SW 1271 (cell line): ENCODE measurements at regions not wholly inside any gene's neighbourhood (a gene's known extent, or its start where the extent isn't known, plus 50 kb on each side); places are given as distances from the start of the nearest gene placed in this dataset.
"Not testable (repeated sequence)": the region's sequence is repeated elsewhere in the genome, so short reads cannot be mapped to it uniquely, and the experiment has no call there.

Experiments used
- DNase-seq, 2 experiments: peaks; one replicate each; lab custom pipeline; 2025; lab: John Stamatoyannopoulos, UW

- no peak for DNase-seq
Measured at GRCh38 chr9:73095425-73095824, 56.2 kb upstream of the ANXA1 start.

DNA sequence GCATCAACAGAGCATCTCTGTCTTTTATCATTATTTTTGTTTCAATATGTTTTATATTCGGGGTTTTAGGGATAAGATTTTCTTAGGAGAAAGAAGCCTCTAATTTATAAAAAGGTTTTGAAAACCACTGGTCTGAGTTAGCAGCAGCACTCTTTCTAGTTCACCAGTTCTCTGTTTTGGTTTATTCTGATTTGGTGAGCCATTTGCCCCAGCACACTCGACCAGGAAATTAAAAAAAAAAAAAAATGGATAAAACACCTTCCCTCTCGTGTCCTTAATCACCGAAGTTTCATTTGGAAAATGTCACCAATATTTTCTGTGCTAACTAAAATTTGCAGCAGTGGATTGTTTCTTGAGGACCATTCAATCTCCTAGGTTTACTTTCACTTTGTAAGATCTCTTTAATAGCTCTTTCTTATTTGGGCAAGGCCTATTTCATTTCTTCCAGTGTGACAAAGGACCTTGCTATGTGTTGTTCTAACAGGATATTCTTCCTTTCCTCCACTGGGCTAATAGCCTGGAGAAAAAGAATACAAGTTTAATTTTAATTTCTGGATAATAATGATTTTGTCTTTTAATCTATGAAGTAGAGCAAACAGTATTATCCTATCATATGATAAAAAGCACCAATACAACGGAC, 57.8 kb upstream of the ANXA1 start:
- no peak for DNase-seq

DNA sequence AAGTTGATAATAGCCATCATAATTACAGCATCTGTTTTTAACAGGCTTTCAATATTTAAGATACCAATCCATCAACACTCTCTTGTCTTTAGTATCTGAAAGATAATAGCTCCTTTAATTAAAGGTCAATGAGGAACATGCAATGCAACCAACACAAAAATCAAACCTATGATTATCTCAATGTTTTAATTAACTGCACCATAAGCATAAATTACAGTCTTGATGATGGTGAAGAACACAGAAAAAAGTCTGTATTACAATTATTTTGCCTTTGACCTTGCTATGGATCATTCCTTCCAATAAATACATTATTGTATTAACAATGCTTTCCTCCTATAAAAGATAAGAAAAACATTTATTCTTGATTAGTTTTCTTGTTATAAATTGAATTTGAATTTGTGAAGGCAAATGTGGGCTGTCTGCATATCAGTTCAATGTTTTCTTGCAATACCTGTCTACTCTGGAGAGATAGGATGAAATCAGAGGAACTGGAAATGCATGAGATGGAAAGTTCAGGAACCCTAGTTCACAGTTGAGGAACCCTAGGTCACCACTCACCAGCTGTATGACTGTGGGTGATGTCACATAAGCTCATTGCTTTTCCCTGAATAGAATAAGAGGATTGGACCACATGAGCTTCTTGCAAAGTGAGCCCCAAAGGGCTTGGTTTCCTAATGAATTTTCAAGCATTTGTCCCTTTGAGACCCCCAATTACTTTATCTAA, 58.5 kb upstream of the ANXA1 start:
- no peak for DNase-seq

DNA sequence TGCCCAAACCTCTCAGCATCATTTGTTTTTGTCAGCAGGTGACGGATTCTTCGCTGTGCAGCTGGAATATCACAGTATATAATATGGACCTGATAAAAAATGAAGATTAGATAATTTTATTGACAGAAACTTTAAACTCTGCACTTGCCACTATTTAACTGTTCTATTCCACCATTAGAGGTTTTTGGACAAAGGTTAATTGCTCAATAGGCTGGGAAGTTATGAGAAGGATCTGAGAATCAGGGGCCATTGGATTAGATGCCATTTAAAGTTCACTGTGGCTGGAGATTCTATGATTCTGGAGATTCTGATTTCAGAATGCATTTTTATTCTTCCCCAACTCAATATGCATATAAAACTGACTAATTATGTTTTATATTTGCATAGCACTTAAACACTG, 59.8 kb upstream of the ANXA1 start:
- no peak for DNase-seq

DNA sequence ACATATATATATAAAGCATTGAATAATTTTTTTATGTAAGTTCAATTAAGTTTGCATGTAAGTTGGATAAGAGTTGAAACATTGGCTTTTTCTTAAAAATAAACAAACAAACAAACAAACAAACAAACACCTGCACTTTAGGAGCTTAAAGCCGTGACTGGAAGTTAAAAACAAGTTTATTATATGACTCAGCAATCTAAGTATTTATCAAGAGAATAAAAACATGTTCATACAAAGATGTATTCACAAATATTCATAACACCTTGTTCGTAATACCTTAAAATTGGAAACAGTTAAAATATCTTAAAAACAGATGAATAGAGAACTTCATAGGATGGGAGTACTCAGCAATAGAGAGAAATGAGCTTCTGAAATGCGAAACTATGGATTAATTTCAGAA, 61.5 kb upstream of the ANXA1 start:
- no peak for DNase-seq

GRCh38 chr9:73089304-73089985, 62.2 kb upstream of the ANXA1 start:
- no peak for DNase-seq

GRCh38 chr9:73087876-73088275, 63.8 kb upstream of the ANXA1 start:
- not testable (repeated sequence) for DNase-seq

DNA sequence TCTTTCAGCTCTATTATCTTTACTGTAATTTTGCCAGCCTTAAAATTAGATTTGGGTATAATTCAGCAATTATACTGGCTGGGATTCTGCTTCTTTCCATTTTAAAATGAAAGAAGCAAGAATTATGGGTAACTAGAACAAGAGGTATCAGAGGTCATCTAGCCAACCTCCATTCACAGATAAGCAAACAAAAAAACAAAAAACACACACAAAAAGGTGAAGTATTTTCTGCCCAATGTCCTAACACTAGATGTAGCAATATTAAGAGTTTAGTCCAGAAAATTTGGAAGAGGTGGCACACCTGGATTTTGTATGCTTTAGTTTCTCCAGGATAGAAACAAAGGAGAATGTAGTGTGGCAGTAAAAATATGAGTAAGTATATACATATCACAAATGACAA, 68.1 kb upstream of the ANXA1 start:
- DNase-seq: no peak

DNA sequence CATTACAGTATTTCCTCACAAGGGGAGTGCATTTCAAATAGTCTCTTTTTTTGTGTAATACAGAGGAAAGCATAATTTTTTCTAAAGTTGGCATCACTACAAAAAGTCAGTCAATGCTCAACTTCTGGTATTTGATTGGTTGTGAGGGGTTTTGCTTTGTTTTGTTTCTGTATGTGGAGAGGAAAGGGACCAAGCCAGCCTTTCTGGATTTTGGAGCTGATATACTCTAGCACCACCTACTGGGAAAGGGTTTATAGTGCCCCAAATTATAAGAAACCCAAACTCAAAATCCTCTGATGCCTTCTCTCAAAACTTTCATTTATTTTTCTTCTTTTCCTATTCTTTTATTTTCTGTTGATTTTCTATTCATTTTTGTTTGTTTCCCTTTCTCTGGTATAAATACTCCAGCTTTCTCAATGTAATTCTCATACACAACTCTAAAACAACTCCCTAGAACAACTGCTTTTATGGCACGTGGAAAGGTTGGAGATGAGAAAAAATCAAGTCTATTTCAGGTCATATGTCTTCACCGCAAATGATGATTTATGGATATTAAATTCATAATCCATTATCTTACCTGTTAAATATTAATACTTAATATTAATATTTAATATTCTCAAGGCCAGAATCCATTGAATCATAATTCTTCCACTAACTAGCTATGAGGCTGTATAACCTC, 69.5 kb upstream of the ANXA1 start:
- peak in 1 of 2 experiments; percentile 52 for DNase-seq

- DNase-seq: no peak
Measured at GRCh38 chr9:73080110-73080694, 71.5 kb upstream of the ANXA1 start.

- DNase-seq: peak in 1 of 2 experiments; percentile 10
Measured at GRCh38 chr9:73079326-73079725, 72.3 kb upstream of the ANXA1 start.

GRCh38 chr9:73077625-73078030, 74.0 kb upstream of the ANXA1 start:
- DNase-seq: no peak

GRCh38 chr9:73076970-73077369, 74.7 kb upstream of the ANXA1 start:
- no peak for DNase-seq

DNA sequence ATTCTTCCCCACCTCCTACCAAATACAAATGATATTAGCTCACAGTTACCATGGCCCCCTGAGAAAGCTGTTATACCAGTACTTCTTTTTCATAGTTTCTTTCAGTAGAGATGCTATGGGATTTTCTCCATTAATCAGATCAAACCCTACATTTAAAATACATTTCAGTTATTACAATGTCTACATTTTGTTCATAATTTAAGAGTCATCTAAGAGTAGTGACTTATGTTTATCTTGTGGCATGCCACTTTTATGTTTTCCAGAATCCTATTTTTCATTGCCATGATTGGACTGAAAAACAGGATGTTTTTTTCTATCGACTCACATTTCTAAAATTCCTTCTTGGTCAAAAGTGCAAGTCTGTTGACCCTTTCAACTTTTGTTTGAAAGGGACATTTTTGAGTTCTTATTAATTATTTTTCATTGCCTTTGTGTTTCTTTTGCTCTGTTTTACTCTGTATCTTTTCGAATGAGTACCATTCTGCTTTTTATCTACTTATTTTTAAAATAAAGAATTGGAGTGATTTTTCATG, 77.4 kb upstream of the ANXA1 start:
- no peak for DNase-seq

DNA sequence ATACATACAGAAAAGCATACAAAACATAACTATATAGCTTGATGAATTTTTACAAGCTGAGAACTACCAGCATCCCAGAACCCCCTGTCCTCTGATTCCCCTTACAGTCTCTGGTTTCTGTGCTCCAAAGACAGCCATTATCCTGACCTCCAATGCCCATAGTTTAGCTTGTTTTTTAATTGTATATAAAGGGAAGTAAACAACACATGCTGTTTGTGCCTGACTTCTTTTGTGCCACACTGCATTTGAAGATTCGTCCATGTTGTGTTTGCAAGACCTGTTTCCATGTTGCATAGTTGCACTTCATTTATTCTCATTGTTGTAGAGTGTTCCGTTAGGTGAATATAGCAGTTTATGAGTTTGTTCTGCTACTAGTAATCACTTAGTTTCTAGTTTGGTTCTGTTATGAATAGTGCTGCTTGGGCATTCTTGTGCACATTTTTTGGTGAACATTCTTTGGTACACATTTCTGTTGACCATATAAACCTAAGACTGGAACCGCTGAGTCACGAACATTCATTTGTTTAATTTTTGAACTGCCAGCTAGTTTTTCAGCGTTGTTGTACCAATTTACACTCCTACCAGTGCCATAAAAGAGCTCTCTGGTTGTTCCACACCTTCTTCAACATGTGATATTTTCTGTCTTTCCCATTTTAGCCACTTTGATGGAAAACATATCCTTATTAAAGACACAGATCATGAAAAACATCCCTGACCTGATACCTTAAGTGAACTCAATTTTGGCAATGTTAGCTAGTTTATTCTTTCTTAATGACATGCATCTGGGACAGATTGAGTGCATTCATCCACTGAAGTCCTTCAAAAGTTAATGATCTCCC, 78.1 kb upstream of the ANXA1 start:
- DNase-seq: no peak

DNA sequence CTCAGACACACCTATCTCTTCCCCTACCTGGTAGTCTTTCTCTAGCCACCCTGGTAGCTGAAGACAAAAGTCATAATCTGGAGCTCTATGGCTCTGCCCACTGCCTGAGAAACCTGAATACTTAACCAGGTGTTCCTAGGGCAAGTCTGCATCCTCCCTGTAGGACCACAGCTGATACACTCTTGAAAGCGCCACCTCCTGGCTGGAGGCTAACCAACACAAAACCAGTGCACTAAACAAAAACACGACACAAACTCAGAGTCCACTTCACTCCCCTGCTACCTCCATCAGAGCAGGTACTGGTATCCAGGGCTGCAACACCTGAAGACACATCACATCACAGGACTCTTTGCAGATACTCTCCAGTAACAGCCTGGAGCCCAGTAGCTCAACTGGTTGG, 84.6 kb upstream of the ANXA1 start:
- DNase-seq: no peak

- DNase-seq: no peak
Measured at GRCh38 chr9:73065439-73065838, 86.2 kb upstream of the ANXA1 start.

DNA sequence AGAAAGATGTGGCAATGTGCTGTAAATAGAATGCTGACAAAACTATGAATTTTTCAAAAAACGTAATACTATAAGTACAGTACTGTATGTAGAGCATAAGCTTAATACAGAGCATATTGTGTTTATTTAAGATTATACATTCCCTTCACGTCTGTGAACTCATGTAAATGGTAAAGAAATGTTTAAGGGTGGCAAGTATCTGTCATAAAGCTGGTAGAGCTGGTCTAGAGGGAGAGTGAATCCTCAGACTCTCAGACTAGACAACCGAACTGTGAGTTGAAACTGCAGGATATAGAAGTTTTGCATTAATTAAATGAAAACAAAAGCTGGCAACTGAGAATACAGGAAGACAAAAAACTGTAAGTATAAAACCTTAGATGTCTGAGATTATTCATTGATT, 87.3 kb upstream of the ANXA1 start:
- DNase-seq: no peak

GRCh38 chr9:73061146-73061545, 90.5 kb upstream of the ANXA1 start:
- DNase-seq: no peak

GRCh38 chr9:73059247-73059646, 92.4 kb upstream of the ANXA1 start:
- DNase-seq: no peak

DNA sequence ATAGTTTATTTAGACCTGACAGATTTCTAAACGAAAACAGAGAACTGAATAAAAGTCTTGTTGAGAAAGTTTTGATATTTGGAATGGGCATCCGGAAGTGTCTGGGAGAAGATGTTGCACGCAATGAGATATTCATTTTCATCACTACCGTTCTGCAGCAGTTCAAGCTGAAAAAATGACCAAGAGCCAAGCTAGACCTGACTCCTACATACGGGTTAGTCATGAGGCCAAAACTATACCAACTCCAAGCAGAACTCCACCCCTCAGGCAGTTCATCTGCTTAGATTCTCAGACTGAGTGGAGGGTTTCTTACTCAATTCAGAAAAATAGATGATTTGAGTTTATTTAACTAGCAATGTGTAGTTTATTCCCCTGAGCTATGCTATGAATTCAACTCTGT, 95.4 kb upstream of the ANXA1 start:
- DNase-seq: no peak
